HG03342 (cell line): ENCODE measurements at regions not wholly inside any gene's neighbourhood (a gene's known extent, or its start where the extent isn't known, plus 50 kb on each side); places are given as distances from the start of the nearest gene placed in this dataset.

Experiments
- ATAC-seq: cut with Tn5 transposase; IDR thresholded peaks from one replicate; pipeline ENCODE4 v1.9.1; 2021; ENCODE audit warnings: mild to moderate bottlenecking, moderate library complexity; ENCODE audit not compliant: unreplicated experiment

GRCh38 chr7:46744957-46745706, 824.1 kb upstream of the IGFBP3 start:
- ATAC-seq: no peak

GRCh38 chr7:46742601-46743000, 821.5 kb upstream of the IGFBP3 start:
- ATAC-seq: no peak

DNA sequence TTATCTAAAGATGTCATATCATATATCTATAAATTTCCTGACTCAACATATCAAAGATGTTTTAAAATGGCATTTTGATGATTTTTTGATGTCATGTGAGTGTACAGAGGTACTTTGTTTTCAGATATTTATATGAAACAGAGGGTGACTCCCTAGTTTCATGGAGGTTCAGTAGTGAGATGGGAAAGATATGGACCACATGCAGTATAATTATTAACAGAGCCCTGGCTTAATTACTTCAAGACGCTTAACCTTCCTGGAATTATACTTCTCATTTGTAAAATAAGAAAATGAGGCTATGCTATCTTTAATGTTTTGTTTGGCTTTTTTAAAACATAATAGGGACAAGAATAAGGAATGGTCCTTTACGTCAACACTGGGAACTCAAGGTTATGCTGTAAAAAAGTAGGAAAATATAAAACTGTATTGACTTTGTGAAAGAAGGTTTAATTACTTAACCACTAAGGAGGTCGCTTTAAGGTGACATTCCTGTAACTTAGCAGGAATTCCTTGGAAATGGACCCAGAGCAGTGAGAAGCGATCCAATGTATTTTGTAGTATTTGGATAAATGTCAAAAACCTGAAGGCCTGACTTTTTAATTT, 821.0 kb upstream of the IGFBP3 start:
- no peak for ATAC-seq

- ATAC-seq: no peak
These were observed 820.1 kb upstream of the IGFBP3 start for GRCh38 chr7:46741181-46741580.

GRCh38 chr7:46739518-46740234, 818.6 kb upstream of the IGFBP3 start:
- ATAC-seq: no peak

DNA sequence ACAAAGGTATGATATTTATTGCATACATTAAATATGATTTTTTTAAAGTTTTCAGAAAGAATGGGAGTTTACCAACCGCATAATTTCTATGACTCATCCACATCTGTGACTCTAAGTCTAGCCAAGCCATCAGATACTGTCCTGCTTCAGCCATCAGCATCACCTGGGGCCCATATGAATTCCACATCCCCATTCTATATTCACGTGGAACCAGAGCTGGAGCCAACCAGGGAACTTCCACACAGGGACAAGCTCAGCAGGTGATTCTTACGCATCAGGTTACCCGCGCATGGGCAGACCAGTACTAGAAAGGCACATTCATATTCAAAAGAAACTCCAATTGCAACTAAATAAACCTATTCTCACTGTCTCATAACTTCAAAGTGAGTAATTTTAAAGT, 817.7 kb upstream of the IGFBP3 start:
- no peak for ATAC-seq

DNA sequence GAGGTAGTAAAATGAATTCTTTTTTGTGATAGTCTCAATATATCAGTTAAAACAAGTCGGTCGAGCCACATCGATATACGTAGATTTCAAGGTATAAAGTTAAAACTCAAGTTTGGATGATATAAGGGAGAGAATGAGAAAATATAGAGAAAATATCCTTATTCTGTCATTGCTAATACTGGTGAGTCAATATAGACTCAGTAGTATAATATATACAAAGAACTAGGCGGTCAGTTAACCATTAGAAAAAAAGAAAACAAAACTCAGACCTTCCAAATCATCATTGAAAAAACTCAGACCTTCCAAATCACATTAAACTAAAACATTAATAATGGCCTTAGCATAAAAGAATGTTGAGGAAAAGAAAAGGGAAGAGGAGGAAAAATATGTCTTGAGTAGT, 817.1 kb upstream of the IGFBP3 start:
- no peak for ATAC-seq

- no peak for ATAC-seq
These were observed 804.8 kb upstream of the IGFBP3 start for GRCh38 chr7:46725838-46726237.

DNA sequence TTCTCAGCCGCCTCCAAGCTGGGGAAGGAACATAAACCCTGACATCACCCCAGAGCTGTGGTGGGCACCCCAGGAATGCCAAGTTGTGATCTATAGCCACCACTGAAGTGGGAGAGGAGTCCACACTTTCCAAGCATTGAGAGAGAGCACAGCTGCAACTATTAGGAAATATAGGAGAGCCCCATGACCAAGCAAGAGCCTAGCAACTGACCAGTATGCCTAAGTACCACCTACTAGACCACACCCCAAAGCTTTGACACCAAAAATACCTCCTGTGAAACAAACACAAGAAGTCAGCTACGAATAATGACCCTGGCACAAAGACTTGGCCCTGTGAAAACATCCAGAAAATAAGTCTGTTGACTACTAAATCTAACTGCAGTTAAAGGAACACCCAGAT, 804.1 kb upstream of the IGFBP3 start:
- ATAC-seq: no peak

GRCh38 chr7:46723742-46724141, 802.7 kb upstream of the IGFBP3 start:
- no peak for ATAC-seq

DNA sequence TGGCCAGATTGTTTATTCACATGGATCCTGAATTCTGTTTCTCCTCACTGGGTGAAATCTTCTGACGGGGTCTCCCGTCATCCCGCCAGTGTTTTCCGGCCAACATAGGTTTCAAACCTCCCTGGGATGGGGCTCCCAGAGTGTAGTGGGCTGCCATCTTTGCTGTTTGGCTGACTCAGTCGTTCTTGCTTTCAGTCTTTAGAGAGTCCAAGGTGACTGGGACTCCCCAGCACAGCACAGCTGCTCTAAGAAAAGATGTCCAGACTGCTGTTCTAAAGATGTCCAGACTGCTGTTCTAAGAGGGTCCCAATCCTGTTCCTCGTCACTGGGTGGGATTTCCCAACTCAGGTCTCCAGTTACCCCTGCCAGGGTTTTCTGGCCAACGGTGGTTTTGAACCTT, 801.9 kb upstream of the IGFBP3 start:
- ATAC-seq: no peak

- no peak for ATAC-seq
These were observed 799.7 kb upstream of the IGFBP3 start for GRCh38 chr7:46720761-46721160.

- no peak for ATAC-seq
These were observed 798.5 kb upstream of the IGFBP3 start for GRCh38 chr7:46719616-46720015.

DNA sequence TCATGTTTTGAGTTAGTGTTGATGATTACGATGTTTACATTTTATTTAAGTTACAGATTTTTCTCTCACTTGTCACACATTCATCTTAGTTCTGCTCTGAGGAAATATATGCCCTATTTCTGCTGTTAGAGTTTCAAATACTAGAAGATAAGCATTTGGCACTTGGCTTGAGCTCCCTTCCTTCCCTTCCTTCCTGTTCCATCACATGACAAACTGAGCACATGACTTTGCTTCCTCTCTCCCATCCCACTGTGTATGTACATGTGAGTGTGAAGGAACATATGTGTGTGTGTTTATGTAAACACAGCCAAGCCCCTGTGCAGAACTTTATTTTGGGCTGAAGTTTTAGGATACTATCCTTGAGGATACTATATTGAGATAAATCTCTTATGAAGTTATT, 795.9 kb upstream of the IGFBP3 start:
- no peak for ATAC-seq

DNA sequence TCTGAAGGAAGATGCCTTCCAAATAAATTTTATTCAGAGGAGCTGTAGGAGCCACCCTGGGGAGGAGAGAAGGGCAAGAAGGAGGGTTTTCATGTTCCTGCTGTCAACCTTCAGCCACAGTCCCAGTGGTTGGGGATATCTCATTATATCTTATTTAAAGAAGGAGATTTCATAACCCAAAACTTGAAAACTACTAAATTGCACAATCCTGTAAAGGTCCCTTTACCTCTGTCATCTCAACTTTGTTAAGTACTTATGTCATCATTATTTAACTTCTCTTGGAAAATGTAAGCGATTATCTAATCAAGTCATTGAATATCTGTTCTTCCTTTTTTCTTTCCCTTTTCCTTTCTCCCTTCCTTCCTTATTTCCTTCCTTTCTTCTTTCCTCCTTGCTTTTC, 794.5 kb upstream of the IGFBP3 start:
- no peak for ATAC-seq

DNA sequence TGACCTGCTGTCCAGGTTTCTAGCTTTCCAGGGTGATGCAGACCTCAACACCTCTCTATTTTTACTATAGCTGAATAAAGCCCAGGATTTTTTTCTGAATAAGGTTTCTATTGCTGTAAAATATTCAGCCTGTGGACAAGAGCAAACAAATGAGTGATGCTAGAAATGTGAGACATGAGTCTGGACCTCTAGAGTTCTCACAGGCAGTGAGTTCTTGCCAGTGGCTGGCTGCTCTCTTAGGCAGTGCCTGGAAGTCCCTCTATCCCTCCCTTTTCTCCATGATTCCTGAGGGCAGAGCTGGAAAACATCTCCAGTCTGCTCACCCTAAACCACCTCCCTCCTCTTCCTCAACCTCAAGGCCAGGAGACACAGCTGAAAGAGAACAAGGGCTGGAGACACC, 793.8 kb upstream of the IGFBP3 start:
- no peak for ATAC-seq

GRCh38 chr7:46713868-46714596, 793.0 kb upstream of the IGFBP3 start:
- ATAC-seq: no peak

- ATAC-seq: no peak
These were observed 789.9 kb upstream of the IGFBP3 start for GRCh38 chr7:46710927-46711326.

DNA sequence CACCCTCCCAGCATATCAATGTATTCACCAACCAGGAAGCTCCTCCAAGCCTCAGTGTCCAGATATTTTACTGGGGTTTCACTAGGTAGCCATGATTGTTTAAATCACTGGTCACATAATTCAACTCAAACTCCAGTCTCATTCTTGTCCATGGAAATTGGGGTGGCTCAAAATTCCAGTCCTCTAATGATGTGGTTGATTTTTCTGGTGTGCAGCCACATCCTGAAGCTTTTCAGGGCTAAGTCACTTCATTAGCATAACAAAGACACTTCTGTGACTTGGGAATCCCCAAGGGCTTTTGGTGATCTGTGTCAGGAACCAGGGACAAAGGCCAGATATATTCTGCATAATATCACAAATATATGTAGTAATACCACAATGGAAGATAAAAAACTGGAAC, 786.9 kb upstream of the IGFBP3 start:
- no peak for ATAC-seq

DNA sequence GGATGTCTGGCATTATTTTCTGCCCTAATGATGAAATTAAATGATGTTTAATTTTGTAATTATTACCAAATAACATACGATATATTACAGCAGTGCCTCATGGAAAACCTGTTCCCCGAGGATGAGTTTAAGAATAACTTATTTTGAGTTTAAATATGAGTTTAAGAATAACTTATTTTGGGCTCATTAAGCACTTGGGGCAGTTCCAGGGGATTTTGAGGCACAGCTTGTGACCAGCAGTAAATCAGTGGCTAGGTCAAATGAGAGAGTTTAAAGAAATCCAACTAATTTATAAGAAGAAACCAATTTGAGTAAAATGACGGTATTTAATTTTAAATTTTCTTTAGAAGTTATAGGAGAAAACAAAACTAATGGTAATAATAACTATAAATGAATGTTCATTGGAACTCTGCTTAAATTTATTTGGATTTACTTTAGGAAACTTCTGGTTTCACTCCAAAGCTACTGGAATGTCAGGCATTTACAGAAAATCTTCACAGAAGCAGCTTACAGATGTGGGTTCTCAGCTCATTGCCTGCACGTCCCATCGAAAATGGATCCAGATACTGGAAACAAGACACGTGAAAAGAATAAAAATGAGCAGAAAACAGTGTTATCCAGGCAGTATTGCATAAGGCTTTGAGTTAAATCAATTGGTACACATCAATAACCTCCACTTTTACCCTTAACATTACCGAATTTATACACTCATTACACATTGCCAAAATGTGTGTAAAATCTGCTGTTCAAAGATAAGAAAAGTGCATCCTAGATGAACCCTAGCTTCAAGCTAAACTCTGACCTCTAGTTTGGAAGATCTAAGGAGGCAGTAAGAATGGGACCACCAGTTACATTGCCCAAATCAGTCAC, 784.5 kb upstream of the IGFBP3 start:
- ATAC-seq: no peak

DNA sequence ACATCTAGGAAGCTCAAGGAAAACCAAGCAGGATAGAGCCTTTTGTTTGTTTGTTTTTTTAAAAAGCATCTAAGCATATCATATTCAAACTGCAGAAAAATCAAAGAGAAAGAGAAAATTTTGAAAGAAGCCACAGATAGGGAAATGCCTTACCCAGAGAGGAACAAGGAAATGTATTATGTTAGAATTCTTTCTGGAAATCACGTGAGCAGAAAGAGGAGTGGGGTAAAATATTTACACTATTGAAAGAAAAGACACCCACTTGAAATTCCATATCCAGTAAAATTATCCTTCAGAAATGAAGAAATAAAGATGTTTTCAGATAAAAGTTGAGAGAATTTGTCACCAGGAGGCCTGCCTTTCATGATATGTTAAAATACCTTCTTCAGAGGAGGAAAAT, 775.7 kb upstream of the IGFBP3 start:
- ATAC-seq: no peak
